NCI-H2107 (cell line): ENCODE measurements at regions not wholly inside any gene's neighbourhood (a gene's known extent, or its start where the extent isn't known, plus 50 kb on each side); places are given as distances from the start of the nearest gene placed in this dataset.

Experiments
- DNase-seq: peaks from one replicate; lab custom pipeline; 2025; lab: John Stamatoyannopoulos, UW

GRCh38 chr11:123378096-123378495, 52.0 kb upstream of the GRAMD1B start:
- DNase-seq: no peak

- no peak for DNase-seq
Measured at GRCh38 chr11:123377355-123377754, 52.7 kb upstream of the GRAMD1B start.

- no peak for DNase-seq
Measured at GRCh38 chr11:123375832-123376231, 54.2 kb upstream of the GRAMD1B start.

- DNase-seq: no peak
Measured at GRCh38 chr11:123374622-123374968, 55.5 kb upstream of the GRAMD1B start.

- no peak for DNase-seq
Measured at GRCh38 chr11:123373754-123374621, 56.1 kb upstream of the GRAMD1B start.

- no peak for DNase-seq
Measured at GRCh38 chr11:123371506-123372297, 58.4 kb upstream of the GRAMD1B start.

GRCh38 chr11:123366924-123367323, 63.1 kb upstream of the GRAMD1B start:
- DNase-seq: no peak

- DNase-seq: no peak
Measured at GRCh38 chr11:123365955-123366354, 64.1 kb upstream of the GRAMD1B start.

- no peak for DNase-seq
Measured at GRCh38 chr11:123364080-123364479, 66.0 kb upstream of the GRAMD1B start.

GRCh38 chr11:123363556-123363955, 66.5 kb upstream of the GRAMD1B start:
- no peak for DNase-seq

- DNase-seq: no peak
Measured at GRCh38 chr11:123362941-123363340, 67.1 kb upstream of the GRAMD1B start.

- DNase-seq: no peak
Measured at GRCh38 chr11:123362186-123362585, 67.9 kb upstream of the GRAMD1B start.

GRCh38 chr11:123361110-123361509, 69.0 kb upstream of the GRAMD1B start:
- DNase-seq: no peak

GRCh38 chr11:123360267-123360936, 69.7 kb upstream of the GRAMD1B start:
- no peak for DNase-seq

GRCh38 chr11:123357990-123358827, 71.9 kb upstream of the GRAMD1B start:
- no peak for DNase-seq

- no peak for DNase-seq
Measured at GRCh38 chr11:123357353-123357989, 72.6 kb upstream of the GRAMD1B start.

- DNase-seq: no peak
Measured at GRCh38 chr11:123356539-123356938, 73.5 kb upstream of the GRAMD1B start.

- no peak for DNase-seq
Measured at GRCh38 chr11:123354371-123354975, 75.6 kb upstream of the GRAMD1B start.

GRCh38 chr11:123351375-123351774, 78.7 kb upstream of the GRAMD1B start:
- no peak for DNase-seq

- no peak for DNase-seq
Measured at GRCh38 chr11:123349382-123349781, 80.7 kb upstream of the GRAMD1B start.
